SU-DHL-6 (cell line): ENCODE measurements at regions not wholly inside any gene's neighbourhood (a gene's known extent, or its start where the extent isn't known, plus 50 kb on each side); places are given as distances from the start of the nearest gene placed in this dataset.

ENCODE experiments used
- H2AFZ ChIP-seq: fragments of 200-600 bp; sonication (generic); 2 replicates; pipeline ENCODE4 v1.6.1; 2014; ENCODE audit warnings: low read depth, mild to moderate bottlenecking, moderate library complexity, mixed read lengths, antibody characterized with exemption, low read length; ENCODE audit not compliant: severe bottlenecking
- H3F3A ChIP-seq: fragments of 200-600 bp; shearing (Covaris generic); 2 replicates; pipeline ENCODE4 v1.6.0; 2016; ENCODE audit warnings: antibody characterized with exemption, mild to moderate bottlenecking; ENCODE audit not compliant: insufficient read depth
- H3K27ac ChIP-seq: fragments of 200-600 bp; sonication (generic); 2 replicates; pipeline ENCODE4 v1.5.1; 2016; ENCODE audit warnings: low read depth, mild to moderate bottlenecking, low read length, moderate library complexity, mixed read lengths
- H3K27me3 ChIP-seq: fragments of 200-600 bp; sonication (generic), shearing (Covaris generic); 2 replicates; pipeline ENCODE4 v1.6.0; 2014; ENCODE audit warnings: mild to moderate bottlenecking, low read length
- H3K36me3 ChIP-seq: fragments of 200-600 bp; sonication (generic); 2 replicates; pipeline ENCODE4 v1.6.1; 2014; ENCODE audit warnings: mild to moderate bottlenecking, low read length, mixed read lengths
- H3K4me2 ChIP-seq: fragments of 300-600, 200-600 bp; shearing (Covaris generic), sonication (generic); 2 replicates; pipeline ENCODE4 v1.6.0; 2014; ENCODE audit warnings: low read length, low read depth, mild to moderate bottlenecking; ENCODE audit not compliant: poor library complexity, severe bottlenecking
- H3K4me3 ChIP-seq: fragments of 200-600 bp; sonication (generic); 2 replicates; pipeline ENCODE4 v1.5.1; 2014; ENCODE audit warnings: antibody characterized with exemption, low read length, mild to moderate bottlenecking, mixed read lengths; ENCODE audit not compliant: insufficient read depth, poor library complexity, severe bottlenecking
- H3K79me2 ChIP-seq: fragments of 200-600 bp; sonication (generic); 2 replicates; pipeline ENCODE4 v1.6.1; 2014; ENCODE audit warnings: mild to moderate bottlenecking, low read length, moderate library complexity; ENCODE audit not compliant: insufficient read depth
- H3K9ac ChIP-seq: fragments of 200-600 bp; sonication (generic); 2 replicates; pipeline ENCODE4 v1.7.0; 2014; ENCODE audit warnings: mild to moderate bottlenecking, low read length
- H3K9me2 ChIP-seq: fragments of 200-600 bp; sonication (generic); replicated peaks from 2 replicates; pipeline ENCODE4 v1.6.1; 2014; ENCODE audit warnings: low read length; ENCODE audit not compliant: insufficient read depth
- H3K9me3 ChIP-seq: fragments of 200-600 bp; sonication (generic); 2 replicates; pipeline ENCODE4 v1.6.1; 2014; ENCODE audit warnings: low read length, mixed read lengths; ENCODE audit not compliant: insufficient read depth
- H4K20me1 ChIP-seq: fragments of 200-600 bp; sonication (generic); 2 replicates; pipeline ENCODE4 v1.6.1; 2014; ENCODE audit warnings: low read depth, mild to moderate bottlenecking, antibody characterized with exemption, low read length, moderate library complexity, mixed read lengths
- EZH2phosphoT487 ChIP-seq: fragments of 200-600 bp; sonication (generic), shearing (Covaris generic); conservative IDR thresholded peaks from 2 replicates; pipeline ENCODE4 v1.6.1; 2018; ENCODE audit warnings: mild to moderate bottlenecking, antibody characterized with exemption, low read length, moderate library complexity, mixed read lengths
- TF ChIP-seq, protein P1 (sequence below): fragments of 200-600 bp; sonication (generic); IDR thresholded peaks from one replicate; pipeline ENCODE4 v1.5.1; 2017; ENCODE audit warnings: antibody characterized with exemption, mild to moderate bottlenecking, low read length, moderate library complexity; ENCODE audit not compliant: insufficient read depth, poor library complexity, severe bottlenecking

DNA sequence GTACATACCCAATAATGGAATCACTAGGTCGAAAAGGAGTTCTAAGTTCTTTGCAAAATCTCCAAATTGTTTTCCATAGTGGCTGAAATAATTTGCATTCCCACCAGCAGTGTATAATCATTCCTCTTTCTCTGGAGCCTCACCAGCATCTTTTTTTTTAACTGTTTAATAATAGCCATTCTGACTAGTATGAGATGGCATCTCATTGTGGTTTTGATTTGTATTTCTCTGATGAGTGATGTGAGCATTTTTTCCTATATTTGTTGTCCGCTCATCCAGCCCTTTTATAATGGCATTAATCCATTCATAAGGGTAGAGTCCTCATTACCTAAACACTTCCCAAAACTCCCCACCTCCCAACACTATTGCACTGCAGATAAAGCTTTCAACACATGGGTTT is 278.3 kb downstream of the SEC23A start:
- Histone ChIP-seq H3K4me3 (no peak overlapping the region), H3K9me2 (no peaks in the 10 kb centered on the region), H3K9me3 (no peaks in the 10 kb centered on the region), H3K27ac (no peak overlapping the region), H2AFZ (no peak overlapping the region), H3K36me3 (no peaks in the 10 kb centered on the region), H3K79me2 (no peaks in the 10 kb centered on the region), H4K20me1 (no peaks in the 10 kb centered on the region), H3K4me2 (no peak overlapping the region), H3K9ac (no peak overlapping the region), H3K27me3 (no peaks in the 10 kb centered on the region), H3F3A (no peaks in the 10 kb centered on the region)
- TF ChIP-seq, protein P1, sequence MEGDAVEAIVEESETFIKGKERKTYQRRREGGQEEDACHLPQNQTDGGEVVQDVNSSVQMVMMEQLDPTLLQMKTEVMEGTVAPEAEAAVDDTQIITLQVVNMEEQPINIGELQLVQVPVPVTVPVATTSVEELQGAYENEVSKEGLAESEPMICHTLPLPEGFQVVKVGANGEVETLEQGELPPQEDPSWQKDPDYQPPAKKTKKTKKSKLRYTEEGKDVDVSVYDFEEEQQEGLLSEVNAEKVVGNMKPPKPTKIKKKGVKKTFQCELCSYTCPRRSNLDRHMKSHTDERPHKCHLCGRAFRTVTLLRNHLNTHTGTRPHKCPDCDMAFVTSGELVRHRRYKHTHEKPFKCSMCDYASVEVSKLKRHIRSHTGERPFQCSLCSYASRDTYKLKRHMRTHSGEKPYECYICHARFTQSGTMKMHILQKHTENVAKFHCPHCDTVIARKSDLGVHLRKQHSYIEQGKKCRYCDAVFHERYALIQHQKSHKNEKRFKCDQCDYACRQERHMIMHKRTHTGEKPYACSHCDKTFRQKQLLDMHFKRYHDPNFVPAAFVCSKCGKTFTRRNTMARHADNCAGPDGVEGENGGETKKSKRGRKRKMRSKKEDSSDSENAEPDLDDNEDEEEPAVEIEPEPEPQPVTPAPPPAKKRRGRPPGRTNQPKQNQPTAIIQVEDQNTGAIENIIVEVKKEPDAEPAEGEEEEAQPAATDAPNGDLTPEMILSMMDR = no peak
- no peak for TF ChIP-seq EZH2phosphoT487

DNA sequence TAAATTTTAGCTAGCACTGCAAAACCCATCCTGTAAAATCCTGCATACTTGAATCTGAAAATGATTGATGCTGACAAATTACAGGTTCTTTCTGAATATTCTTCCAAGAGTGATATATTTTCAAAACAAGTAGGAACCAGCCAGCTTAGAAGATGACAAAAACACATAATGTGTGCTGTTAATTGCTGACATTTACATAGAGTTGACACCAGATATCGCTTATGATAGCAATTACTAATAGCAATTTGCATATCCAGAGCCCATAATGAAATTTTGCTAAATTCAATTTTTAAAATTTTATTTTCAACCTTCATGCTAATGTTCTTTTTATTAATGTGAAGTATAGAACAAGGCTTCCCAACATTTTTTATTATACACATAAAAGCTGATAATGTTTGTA is 284.5 kb downstream of the SEC23A start:
- Histone ChIP-seq H3K27ac (no peak overlapping the region), H3K27me3 (no peaks in the 10 kb centered on the region)

DNA sequence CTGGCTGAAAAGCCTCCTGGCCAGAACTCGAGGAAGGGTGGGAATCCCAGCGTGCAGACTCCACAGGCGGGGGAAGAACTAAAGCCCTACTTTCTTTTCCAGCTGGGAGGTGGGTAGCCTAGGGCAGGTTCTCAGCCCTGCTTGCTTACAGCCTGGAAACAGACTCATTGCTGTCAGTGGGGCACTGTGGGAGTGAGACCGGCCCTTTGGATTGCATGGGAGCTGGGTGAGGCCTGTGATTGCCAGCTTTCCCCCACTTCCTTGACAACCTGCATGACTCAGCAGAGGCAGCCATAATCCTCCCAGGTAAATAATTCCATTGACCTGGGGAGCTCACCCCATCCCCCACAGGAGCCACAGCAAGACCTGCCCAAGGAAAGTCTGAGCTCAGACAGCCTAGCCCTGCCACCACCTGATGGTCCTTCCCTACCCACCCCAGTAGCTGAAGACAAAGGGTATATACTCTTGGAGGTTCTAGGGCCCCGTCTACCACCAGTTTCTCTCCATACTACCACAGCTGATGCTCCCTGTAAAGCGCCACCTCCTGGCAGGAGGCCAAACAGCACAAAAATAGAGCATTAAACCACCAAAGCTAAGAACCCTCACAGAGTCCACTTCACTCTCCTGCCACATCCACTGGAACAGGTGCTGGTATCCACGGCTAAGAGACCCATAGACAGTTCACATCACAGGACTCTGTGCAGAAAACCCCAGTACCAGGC is 294.1 kb downstream of the SEC23A start:
- TF ChIP-seq EZH2phosphoT487 = no peak
- TF ChIP-seq, protein P1 = no peak
- Histone ChIP-seq H3K9me3 (no peaks in the 10 kb centered on the region), H3K4me2 (no peak overlapping the region), H2AFZ (no peak overlapping the region), H3K9me2 (no peaks in the 10 kb centered on the region), H3K36me3 (no peaks in the 10 kb centered on the region), H4K20me1 (no peaks in the 10 kb centered on the region), H3K4me3 (no peak overlapping the region), H3K27ac (no peak overlapping the region), H3K27me3 (no peaks in the 10 kb centered on the region), H3K9ac (no peak overlapping the region), H3K79me2 (no peaks in the 10 kb centered on the region), H3F3A (no peaks in the 10 kb centered on the region)

More for the DNA sequence above, 284.5 kb downstream of the SEC23A start:
- Histone ChIP-seq H3K79me2 (no peaks in the 10 kb centered on the region), H3K4me2 (no peak overlapping the region), H3K9me2 (no peaks in the 10 kb centered on the region), H4K20me1 (no peaks in the 10 kb centered on the region), H3K9me3 (no peaks in the 10 kb centered on the region), H3K36me3 (no peaks in the 10 kb centered on the region), H3F3A (no peaks in the 10 kb centered on the region), H3K4me3 (no peak overlapping the region), H2AFZ (no peak overlapping the region), H3K9ac (no peak overlapping the region)
- no peak for TF ChIP-seq EZH2phosphoT487
- TF ChIP-seq, protein P1 = no peak
